WTC11 (cell line): ENCODE measurements at regions not wholly inside any gene's neighbourhood (a gene's known extent, or its start where the extent isn't known, plus 50 kb on each side); places are given as distances from the start of the nearest gene placed in this dataset.
"Not testable (repeated sequence)": the region's sequence is repeated elsewhere in the genome, so short reads cannot be mapped to it uniquely, and the experiment has no call there.

Experiments used
- ATAC-seq: fragments of 200-7000 bp; cut with Tn5 transposase; 2 replicates; pipeline ENCODE4 v1.10.0; 2021; ENCODE audit warnings: mild to moderate bottlenecking, moderate library complexity
- CTCF ChIA-PET: fragments of 300-600 bp; sonication (Branson Sonifier 250); formaldehyde crosslinking; loops from one replicate; lab custom pipeline; 2021; ENCODE audit warnings: antibody characterized with exemption; lab: Charles Lee
- POLR2A ChIA-PET: fragments of 350-600 bp; sonication (Branson Sonifier 250); formaldehyde crosslinking; loops from one replicate; lab custom pipeline; 2021; ENCODE audit warnings: antibody characterized with exemption; lab: Charles Lee
- DNase-seq: peaks from one replicate; pipeline ENCODE4 v3.0.0; 2021; ENCODE audit warnings: low spot score
- H3K27ac Mint-ChIP-seq: 2 replicates; pipeline ENCODE4 v1.8.0; 2021; ENCODE audit warnings: mixed read lengths
- H3K27me3 Mint-ChIP-seq: 2 replicates; pipeline ENCODE4 v1.8.0; 2021; ENCODE audit warnings: low read depth, mild to moderate bottlenecking, moderate library complexity, mixed read lengths
- H3K36me3 Mint-ChIP-seq: 2 replicates; pipeline ENCODE4 v1.8.0; 2021; ENCODE audit warnings: mixed read lengths
- H3K4me1 Mint-ChIP-seq: 2 replicates; pipeline ENCODE4 v1.8.0; 2022; ENCODE audit warnings: mixed read lengths
- H3K4me3 Mint-ChIP-seq: 2 replicates; pipeline ENCODE4 v1.8.0; 2021; ENCODE audit warnings: mild to moderate bottlenecking, moderate library complexity, mixed read lengths
- H3K9me3 Mint-ChIP-seq: 2 replicates; pipeline ENCODE4 v1.8.0; 2021; ENCODE audit warnings: mixed read lengths
- CREM ChIP-seq: sonication (generic); formaldehyde crosslinking; IDR thresholded peaks from 2 replicates; pipeline ENCODE4 v1.8.1; 2022; ENCODE audit warnings: mild to moderate bottlenecking, missing genetic modification reagents, moderate library complexity
- EMX1 ChIP-seq: fragments of 250-450 bp; sonication (Bioruptor Pico); IDR thresholded peaks from 2 replicates; pipeline ENCODE4 v1.8.0; 2021; ENCODE audit warnings: mild to moderate bottlenecking
- ESRRA ChIP-seq: sonication (generic); formaldehyde crosslinking; IDR thresholded peaks from 2 replicates; pipeline ENCODE4 v1.8.1; 2022; ENCODE audit warnings: mild to moderate bottlenecking, missing genetic modification reagents, borderline replicate concordance
- FOXK1 ChIP-seq: sonication (generic); formaldehyde crosslinking; IDR thresholded peaks from 2 replicates; pipeline ENCODE4 v1.8.0; 2022; ENCODE audit warnings: mild to moderate bottlenecking, moderate library complexity, missing genetic modification reagents
- FOXP1 ChIP-seq: sonication (generic); formaldehyde crosslinking; IDR thresholded peaks from 2 replicates; pipeline ENCODE4 v1.8.0; 2022; ENCODE audit warnings: missing genetic modification reagents, mild to moderate bottlenecking, moderate library complexity, borderline replicate concordance
- NFE2L1 ChIP-seq: sonication (generic); formaldehyde crosslinking; IDR thresholded peaks from 2 replicates; pipeline ENCODE4 v1.8.1; 2023; ENCODE audit warnings: missing genetic modification reagents
- NR3C1 ChIP-seq: sonication (generic); formaldehyde crosslinking; conservative IDR thresholded peaks from 2 replicates; pipeline ENCODE4 v1.8.1; 2023; ENCODE audit warnings: low read depth, mild to moderate bottlenecking, missing genetic modification reagents
- PRRX2 ChIP-seq: fragments of 250-450 bp; sonication (Bioruptor Pico); IDR thresholded peaks from 2 replicates; pipeline ENCODE4 v1.8.0; 2021; ENCODE audit warnings: mild to moderate bottlenecking
- SMAD3 ChIP-seq: sonication (generic); formaldehyde crosslinking; IDR thresholded peaks from 2 replicates; pipeline ENCODE4 v1.8.0; 2022; ENCODE audit warnings: missing genetic modification reagents, mild to moderate bottlenecking, borderline replicate concordance
- SP1 ChIP-seq: sonication (generic); formaldehyde crosslinking; conservative IDR thresholded peaks from 2 replicates; pipeline ENCODE4 v1.8.1; 2022; ENCODE audit warnings: missing genetic modification reagents
- TCF7 ChIP-seq: sonication (generic); formaldehyde crosslinking; IDR thresholded peaks from 2 replicates; pipeline ENCODE4 v1.8.0; 2022; ENCODE audit warnings: mild to moderate bottlenecking, low read depth, missing genetic modification reagents, moderate library complexity
- TP53 ChIP-seq: sonication (generic); formaldehyde crosslinking; IDR thresholded peaks from 2 replicates; pipeline ENCODE4 v1.8.1; 2023; ENCODE audit warnings: mild to moderate bottlenecking, missing genetic modification reagents
- TF ChIP-seq, protein P1 (sequence below): sonication (generic); formaldehyde crosslinking; IDR thresholded peaks from 2 replicates; pipeline ENCODE4 v1.8.1; 2022; ENCODE audit warnings: low read depth, mild to moderate bottlenecking, moderate library complexity, missing genetic modification reagents, borderline replicate concordance
- TF ChIP-seq, protein P2 (sequence below): sonication (generic); formaldehyde crosslinking; IDR thresholded peaks from 2 replicates; pipeline ENCODE4 v1.8.1; 2023; ENCODE audit warnings: mild to moderate bottlenecking, missing genetic modification reagents
- TF ChIP-seq, protein P3 (sequence below): sonication (generic); formaldehyde crosslinking; IDR thresholded peaks from 2 replicates; pipeline ENCODE4 v1.8.1; 2022; ENCODE audit warnings: mild to moderate bottlenecking, moderate library complexity, missing genetic modification reagents
- TF ChIP-seq, protein P4 (sequence below): sonication (generic); formaldehyde crosslinking; IDR thresholded peaks from 2 replicates; pipeline ENCODE4 v1.8.0; 2022; ENCODE audit warnings: mild to moderate bottlenecking, missing genetic modification reagents
- TF ChIP-seq, protein P5 (sequence below): sonication (generic); formaldehyde crosslinking; IDR thresholded peaks from 2 replicates; pipeline ENCODE4 v1.8.0; 2023; ENCODE audit warnings: mild to moderate bottlenecking, missing genetic modification reagents

DNA sequence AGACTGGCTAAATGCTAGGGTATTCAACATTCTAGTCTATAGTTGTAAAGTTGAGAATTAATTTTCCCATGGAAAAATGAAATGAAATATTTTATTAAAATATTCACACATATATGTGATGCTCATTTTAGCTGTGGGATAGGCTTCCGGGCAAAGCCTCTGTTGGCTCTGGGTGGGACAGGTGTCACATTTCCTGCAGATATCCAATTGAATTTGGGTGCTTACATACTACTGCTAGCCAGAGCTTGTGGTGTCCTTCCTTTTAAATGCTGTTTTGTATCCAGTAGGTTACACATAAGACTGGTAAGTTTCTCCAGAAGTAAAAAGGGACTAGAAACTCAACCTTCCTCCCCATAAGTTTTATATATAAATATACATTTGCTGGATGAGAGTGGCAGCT, 73.8 kb downstream of the RPRM start (continued):
- TF ChIP-seq, protein P1, sequence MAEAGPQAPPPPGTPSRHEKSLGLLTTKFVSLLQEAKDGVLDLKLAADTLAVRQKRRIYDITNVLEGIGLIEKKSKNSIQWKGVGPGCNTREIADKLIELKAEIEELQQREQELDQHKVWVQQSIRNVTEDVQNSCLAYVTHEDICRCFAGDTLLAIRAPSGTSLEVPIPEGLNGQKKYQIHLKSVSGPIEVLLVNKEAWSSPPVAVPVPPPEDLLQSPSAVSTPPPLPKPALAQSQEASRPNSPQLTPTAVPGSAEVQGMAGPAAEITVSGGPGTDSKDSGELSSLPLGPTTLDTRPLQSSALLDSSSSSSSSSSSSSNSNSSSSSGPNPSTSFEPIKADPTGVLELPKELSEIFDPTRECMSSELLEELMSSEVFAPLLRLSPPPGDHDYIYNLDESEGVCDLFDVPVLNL (CRISPR knock-in tag): no peak
- TF ChIP-seq, protein P2, sequence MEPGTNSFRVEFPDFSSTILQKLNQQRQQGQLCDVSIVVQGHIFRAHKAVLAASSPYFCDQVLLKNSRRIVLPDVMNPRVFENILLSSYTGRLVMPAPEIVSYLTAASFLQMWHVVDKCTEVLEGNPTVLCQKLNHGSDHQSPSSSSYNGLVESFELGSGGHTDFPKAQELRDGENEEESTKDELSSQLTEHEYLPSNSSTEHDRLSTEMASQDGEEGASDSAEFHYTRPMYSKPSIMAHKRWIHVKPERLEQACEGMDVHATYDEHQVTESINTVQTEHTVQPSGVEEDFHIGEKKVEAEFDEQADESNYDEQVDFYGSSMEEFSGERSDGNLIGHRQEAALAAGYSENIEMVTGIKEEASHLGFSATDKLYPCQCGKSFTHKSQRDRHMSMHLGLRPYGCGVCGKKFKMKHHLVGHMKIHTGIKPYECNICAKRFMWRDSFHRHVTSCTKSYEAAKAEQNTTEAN: no peak
- TF ChIP-seq NR3C1 (no peak), NFE2L1 (no peak), EMX1 (no peak), SMAD3 (CRISPR knock-in tag) (no peak), TCF7 (CRISPR knock-in tag) (no peak)

DNA sequence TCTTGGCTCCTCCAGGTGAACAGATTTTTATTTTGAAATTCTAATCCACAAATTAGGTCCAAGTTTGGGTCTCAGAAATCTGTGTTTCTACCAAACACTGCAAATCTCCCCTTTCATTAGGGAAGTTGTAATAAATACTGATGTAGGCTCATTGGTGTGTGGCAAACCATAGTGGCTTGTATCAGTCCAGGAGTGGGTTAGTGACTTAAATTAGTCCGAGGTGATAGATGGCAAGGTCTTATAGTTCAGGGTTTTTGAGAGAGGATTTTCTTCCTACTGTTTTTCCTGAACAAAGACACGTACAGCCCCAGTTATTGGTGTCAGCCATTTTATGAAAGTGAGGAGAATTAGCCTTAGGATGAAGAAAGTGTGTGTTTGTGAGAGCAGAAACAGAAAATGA, 74.6 kb downstream of the RPRM start:
- peaks cover 9% of the 10 kb centered on the region for H3K36me3 Mint-ChIP-seq
- no peaks in the 10 kb centered on the region for H3K27me3 Mint-ChIP-seq
- no peak for TF ChIP-seq ESRRA
- TF ChIP-seq, protein P3, sequence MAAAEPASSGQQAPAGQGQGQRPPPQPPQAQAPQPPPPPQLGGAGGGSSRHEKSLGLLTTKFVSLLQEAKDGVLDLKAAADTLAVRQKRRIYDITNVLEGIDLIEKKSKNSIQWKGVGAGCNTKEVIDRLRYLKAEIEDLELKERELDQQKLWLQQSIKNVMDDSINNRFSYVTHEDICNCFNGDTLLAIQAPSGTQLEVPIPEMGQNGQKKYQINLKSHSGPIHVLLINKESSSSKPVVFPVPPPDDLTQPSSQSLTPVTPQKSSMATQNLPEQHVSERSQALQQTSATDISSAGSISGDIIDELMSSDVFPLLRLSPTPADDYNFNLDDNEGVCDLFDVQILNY (CRISPR knock-in tag): no peak
- TF ChIP-seq, protein P4, sequence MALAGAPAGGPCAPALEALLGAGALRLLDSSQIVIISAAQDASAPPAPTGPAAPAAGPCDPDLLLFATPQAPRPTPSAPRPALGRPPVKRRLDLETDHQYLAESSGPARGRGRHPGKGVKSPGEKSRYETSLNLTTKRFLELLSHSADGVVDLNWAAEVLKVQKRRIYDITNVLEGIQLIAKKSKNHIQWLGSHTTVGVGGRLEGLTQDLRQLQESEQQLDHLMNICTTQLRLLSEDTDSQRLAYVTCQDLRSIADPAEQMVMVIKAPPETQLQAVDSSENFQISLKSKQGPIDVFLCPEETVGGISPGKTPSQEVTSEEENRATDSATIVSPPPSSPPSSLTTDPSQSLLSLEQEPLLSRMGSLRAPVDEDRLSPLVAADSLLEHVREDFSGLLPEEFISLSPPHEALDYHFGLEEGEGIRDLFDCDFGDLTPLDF: no peak
- no peak for TF ChIP-seq CREM (CRISPR knock-in tag)
- TF ChIP-seq, protein P2: no peak; the same call in 1 of the 2 replicates
- no peak for TF ChIP-seq FOXP1 (CRISPR knock-in tag)
- no peak for TF ChIP-seq PRRX2 (CRISPR knock-in tag)
- H3K9me3 Mint-ChIP-seq: peaks cover 9% of the 10 kb centered on the region
- ChIA-PET CTCF (no interaction called here), POLR2A (interaction anchor here (1.1 kb wide), 1 partner anchor 15 kb away, joined by 3 read pairs; no protein-coding TSS in a partner anchor)
- no peak for DNase-seq
- ATAC-seq: peak; percentile 67
- peaks cover 34% of the 10 kb centered on the region for H3K4me1 Mint-ChIP-seq
- peak overlapping the region; percentile 97 for H3K27ac Mint-ChIP-seq
- peak overlapping the region; percentile 89 for H3K4me3 Mint-ChIP-seq

DNA sequence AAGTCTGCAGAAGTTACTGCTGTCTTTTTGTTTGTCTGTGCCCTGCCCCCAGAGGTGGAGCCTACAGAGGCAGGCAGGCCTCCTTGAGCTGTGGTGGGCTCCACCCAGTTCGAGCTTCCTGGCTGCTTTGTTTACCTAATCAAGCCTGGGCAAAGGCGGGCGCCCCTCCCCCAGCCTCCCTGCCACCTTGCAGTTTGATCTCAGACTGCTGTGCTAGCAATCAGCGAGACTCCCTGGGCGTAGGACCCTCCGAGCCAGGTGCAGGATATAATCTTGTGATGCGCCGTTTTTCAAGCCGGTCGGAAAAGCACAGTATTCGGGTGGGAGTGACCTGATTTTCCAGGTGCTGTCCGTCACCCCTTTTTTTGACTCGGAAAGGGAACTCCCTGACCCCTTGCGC, 75.2 kb downstream of the RPRM start:
- CTCF ChIA-PET, H3K9me3 Mint-ChIP-seq, H3K36me3 Mint-ChIP-seq, H3K27me3 Mint-ChIP-seq, ATAC-seq: not testable (repeated sequence)
- peaks cover 31% of the 10 kb centered on the region for H3K4me1 Mint-ChIP-seq
- TF ChIP-seq, protein P2: 0 out of 2 replicates have a peak, but pooled peaks have one; percentile 27
- 0 out of 2 replicates have a peak, but pooled peaks have one; percentile 16 for TF ChIP-seq SP1 (CRISPR knock-in tag)
- TF ChIP-seq FOXK1: peak; percentile 75
- TF ChIP-seq, protein P5, sequence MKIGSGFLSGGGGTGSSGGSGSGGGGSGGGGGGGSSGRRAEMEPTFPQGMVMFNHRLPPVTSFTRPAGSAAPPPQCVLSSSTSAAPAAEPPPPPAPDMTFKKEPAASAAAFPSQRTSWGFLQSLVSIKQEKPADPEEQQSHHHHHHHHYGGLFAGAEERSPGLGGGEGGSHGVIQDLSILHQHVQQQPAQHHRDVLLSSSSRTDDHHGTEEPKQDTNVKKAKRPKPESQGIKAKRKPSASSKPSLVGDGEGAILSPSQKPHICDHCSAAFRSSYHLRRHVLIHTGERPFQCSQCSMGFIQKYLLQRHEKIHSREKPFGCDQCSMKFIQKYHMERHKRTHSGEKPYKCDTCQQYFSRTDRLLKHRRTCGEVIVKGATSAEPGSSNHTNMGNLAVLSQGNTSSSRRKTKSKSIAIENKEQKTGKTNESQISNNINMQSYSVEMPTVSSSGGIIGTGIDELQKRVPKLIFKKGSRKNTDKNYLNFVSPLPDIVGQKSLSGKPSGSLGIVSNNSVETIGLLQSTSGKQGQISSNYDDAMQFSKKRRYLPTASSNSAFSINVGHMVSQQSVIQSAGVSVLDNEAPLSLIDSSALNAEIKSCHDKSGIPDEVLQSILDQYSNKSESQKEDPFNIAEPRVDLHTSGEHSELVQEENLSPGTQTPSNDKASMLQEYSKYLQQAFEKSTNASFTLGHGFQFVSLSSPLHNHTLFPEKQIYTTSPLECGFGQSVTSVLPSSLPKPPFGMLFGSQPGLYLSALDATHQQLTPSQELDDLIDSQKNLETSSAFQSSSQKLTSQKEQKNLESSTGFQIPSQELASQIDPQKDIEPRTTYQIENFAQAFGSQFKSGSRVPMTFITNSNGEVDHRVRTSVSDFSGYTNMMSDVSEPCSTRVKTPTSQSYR (CRISPR knock-in tag): peak; percentile 69; the same call in 1 of the 2 replicates
- TF ChIP-seq TP53 (CRISPR knock-in tag): 0 out of 2 replicates have a peak, but pooled peaks have one; percentile 37
- TF ChIP-seq, protein P3 (CRISPR knock-in tag): 0 out of 2 replicates have a peak, but pooled peaks have one; percentile 35
- TF ChIP-seq FOXP1 (CRISPR knock-in tag): 0 out of 2 replicates have a peak, but pooled peaks have one; percentile 24
- H3K4me3 Mint-ChIP-seq: peak overlapping the region; percentile 89
- H3K27ac Mint-ChIP-seq: peak overlapping the region; percentile 97
- peak; percentile 82 for DNase-seq
- POLR2A ChIA-PET: interaction anchor here (1.1 kb wide), 1 partner anchor 15 kb away, joined by 3 read pairs; no protein-coding TSS in a partner anchor
